Stimulated activated CD8-positive, alpha-beta memory T cell treated with anti-CD3 and anti-CD28 coated beads, Interleukin-4, amount 100 ng/mL, for 24 hours (primary cell): ENCODE measurements at regions not wholly inside any gene's neighbourhood (a gene's known extent, or its start where the extent isn't known, plus 50 kb on each side); places are given as distances from the start of the nearest gene placed in this dataset.

Experiments used
- DNase-seq: peaks from one replicate; pipeline ENCODE4 v3.0.0-alpha.2; 2020; ENCODE audit warnings: low read depth

GRCh38 chr7:130897515-130898419 is 163.8 kb upstream of the KLF14 start:
- no peak for DNase-seq

GRCh38 chr7:130899071-130899560 is 165.1 kb upstream of the KLF14 start:
- DNase-seq = no peak

GRCh38 chr7:130899638-130900401 is 165.8 kb upstream of the KLF14 start:
- no peak for DNase-seq

- DNase-seq = no peak
Measured at GRCh38 chr7:130900471-130901076, 166.6 kb upstream of the KLF14 start.

- DNase-seq = no peak
Measured at GRCh38 chr7:130901209-130901783, 167.3 kb upstream of the KLF14 start.

- no peak for DNase-seq
Measured at GRCh38 chr7:130902755-130903357, 168.8 kb upstream of the KLF14 start.

- DNase-seq = no peak
Measured at GRCh38 chr7:130903358-130903974, 169.5 kb upstream of the KLF14 start.

- no peak for DNase-seq
Measured at GRCh38 chr7:130904031-130904757, 170.2 kb upstream of the KLF14 start.

GRCh38 chr7:130904792-130905191 is 170.8 kb upstream of the KLF14 start:
- no peak for DNase-seq

- DNase-seq = no peak
Measured at GRCh38 chr7:130906575-130906974, 172.6 kb upstream of the KLF14 start.

- no peak for DNase-seq
Measured at GRCh38 chr7:130907439-130907838, 173.4 kb upstream of the KLF14 start.

- DNase-seq = no peak
Measured at GRCh38 chr7:130908345-130909160, 174.5 kb upstream of the KLF14 start.

- DNase-seq = no peak
Measured at GRCh38 chr7:130909161-130909836, 175.3 kb upstream of the KLF14 start.

GRCh38 chr7:130909881-130910672 is 176.1 kb upstream of the KLF14 start:
- DNase-seq = no peak

GRCh38 chr7:130910949-130911944 is 177.2 kb upstream of the KLF14 start:
- DNase-seq = no peak

- DNase-seq = no peak
Measured at GRCh38 chr7:130912082-130912861, 178.3 kb upstream of the KLF14 start.
